ENCODE measurements at regions not wholly inside any gene's neighbourhood (a gene's known extent, or its start where the extent isn't known, plus 50 kb on each side); places are given as distances from the start of the nearest gene placed in this dataset.

GRCh38 chr9:69964446-69964845 is 79.2 kb upstream of the MAMDC2 start:
- Histone ChIP-seq H3K4me3 (ENCODE audit: insufficient read depth, low read depth, low read length) (no peak overlapping the region), H3K27ac (ENCODE audit: insufficient read depth, low read length) (no peak overlapping the region), H2AFZ (replicated peaks; ENCODE audit: low read length, poor library complexity) (no peak overlapping the region), H3K23ac (ENCODE audit: low read depth, low read length) (no peak overlapping the region), H4K5ac (ENCODE audit: low read depth, low read length) (no peak overlapping the region), H3K9me1 (ENCODE audit: insufficient read depth, low read length) (peaks cover 2% of the 10 kb centered on the region), H3K9ac (ENCODE audit: low read depth, low read length) (no peak overlapping the region), H3K36me3 (ENCODE audit: control insufficient read depth, insufficient read depth, low read length) (no peaks in the 10 kb centered on the region), H4K8ac (ENCODE audit: low read depth in 2 of 2, low read length in 2 of 2) (no peak overlapping the region), H3K79me1 (ENCODE audit: low read depth in 1 of 2, low read length in 2 of 2) (no peaks in the 10 kb centered on the region), H2BK15ac (ENCODE audit: low read depth, low read length) (no peak overlapping the region), H3K4ac (ENCODE audit: low read depth, low read length) (peak overlapping the region; percentile 15; the same call in 1 of the 2 replicates), H3K4me2 (ENCODE audit: low read depth, low read length) (no peak overlapping the region), H3K9me3 (ENCODE audit: control insufficient read depth, insufficient read depth, low read length) (no peaks in the 10 kb centered on the region), H4K20me1 (ENCODE audit: insufficient read depth, low read length) (no peaks in the 10 kb centered on the region), H2BK20ac (ENCODE audit: low read depth, low read length) (no peak overlapping the region), H2AK9ac (replicated peaks; ENCODE audit: low read depth, low read length, poor library complexity) (no peak overlapping the region), H3K27me3 (ENCODE audit: control insufficient read depth, insufficient read depth, low read length) (no peaks in the 10 kb centered on the region), H3K56ac (ENCODE audit: extremely low read depth, insufficient read depth, low read length) (no peak overlapping the region), H2BK5ac (ENCODE audit: low read depth, low read length, poor library complexity, severe bottlenecking) (no peak overlapping the region), H3K14ac (replicated peaks; ENCODE audit: low read depth, low read length) (no peak overlapping the region), H3K18ac (ENCODE audit: low read depth, low read length) (0 out of 2 replicates have a peak overlapping the region, but pooled peaks have one; percentile 3), H4K91ac (ENCODE audit: insufficient read depth, low read depth, low read length) (no peak overlapping the region), H3K4me1 (ENCODE audit: control insufficient read depth, insufficient read depth, low read length) (peaks cover 4% of the 10 kb centered on the region; the same call in 1 of the 2 replicates), H2BK120ac (ENCODE audit: low read depth, low read length) (no peak overlapping the region), H2AK5ac (ENCODE audit: low read depth, low read length) (no peak overlapping the region)
- intact Hi-C loops (cut with micrococcal nuclease): no loop called here
- dilution Hi-C loops (cut with HindIII; ENCODE audit: low sequenced_read_pairs, unreplicated experiment): no loop called here
- ATAC-seq (ENCODE audit: low read depth): no peak
- POLR2A ChIA-PET (ENCODE audit: unreplicated experiment): no interaction called here
- CTCF ChIA-PET: interaction anchor here (1.1 to 2.0 kb wide), 2 partner anchors 149 to 170 kb away, joined by 3 to 5 read pairs; no protein-coding TSS in a partner anchor
- BruUV-seq (replicated peaks): no TSS peak
- in situ Hi-C loops (cut with MboI; ENCODE audit: low sequenced_read_pairs): loop anchor here (25.0 kb wide), 1 partner anchor 648 kb away; no protein-coding TSS in a partner anchor
- DNase-seq: no peak
- TF ChIP-seq FOS (IDR thresholded peaks at IDR 0.05; ENCODE audit: low read depth, low read length) (no peak), MAZ (IDR thresholded peaks at IDR 0.05; ENCODE audit: borderline replicate concordance, low read depth, low read length) (no peak), SMC3 (IDR thresholded peaks at IDR 0.05; ENCODE audit: low read depth, low read length) (no peak), MAFK (IDR thresholded peaks at IDR 0.05; ENCODE audit: low read depth, low read length) (no peak), RFX5 (IDR thresholded peaks at IDR 0.05; ENCODE audit: low read depth, low read length) (no peak), MXI1 (IDR thresholded peaks at IDR 0.05; ENCODE audit: borderline replicate concordance, low read depth, low read length) (no peak), CEBPB (IDR thresholded peaks at IDR 0.05; ENCODE audit: low read depth, low read length) (no peak)
- TF ChIP-seq, protein P1, sequence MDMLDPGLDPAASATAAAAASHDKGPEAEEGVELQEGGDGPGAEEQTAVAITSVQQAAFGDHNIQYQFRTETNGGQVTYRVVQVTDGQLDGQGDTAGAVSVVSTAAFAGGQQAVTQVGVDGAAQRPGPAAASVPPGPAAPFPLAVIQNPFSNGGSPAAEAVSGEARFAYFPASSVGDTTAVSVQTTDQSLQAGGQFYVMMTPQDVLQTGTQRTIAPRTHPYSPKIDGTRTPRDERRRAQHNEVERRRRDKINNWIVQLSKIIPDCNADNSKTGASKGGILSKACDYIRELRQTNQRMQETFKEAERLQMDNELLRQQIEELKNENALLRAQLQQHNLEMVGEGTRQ (IDR thresholded peaks at IDR 0.05; ENCODE audit: low read depth, low read length): no peak
- no CpG with 5 or more reads among the region's 1 CpG for WGBS, 2 experiments (ENCODE audit: extremely low coverage in 2 of 2, insufficient read length in 1 of 2)
